Glutamatergic neuron (in vitro differentiated cells): ENCODE measurements at regions not wholly inside any gene's neighbourhood (a gene's known extent, or its start where the extent isn't known, plus 50 kb on each side); places are given as distances from the start of the nearest gene placed in this dataset.

Experiments used
- DNase-seq: peaks from one replicate; pipeline ENCODE4 v3.0.0; 2022
- H3K27ac Mint-ChIP-seq: one replicate; pipeline ENCODE4 v1.8.0; 2020; ENCODE audit warnings: mild to moderate bottlenecking, mixed read lengths, inconsistent platforms; ENCODE audit not compliant: unreplicated experiment
- H3K27me3 Mint-ChIP-seq: one replicate; pipeline ENCODE4 v1.8.0; 2020; ENCODE audit warnings: mild to moderate bottlenecking, moderate library complexity, mixed read lengths, inconsistent platforms; ENCODE audit not compliant: unreplicated experiment
- H3K36me3 Mint-ChIP-seq: one replicate; pipeline ENCODE4 v1.8.0; 2020; ENCODE audit warnings: mild to moderate bottlenecking, mixed read lengths, inconsistent platforms; ENCODE audit not compliant: unreplicated experiment
- H3K4me1 Mint-ChIP-seq: one replicate; pipeline ENCODE4 v1.8.0; 2020; ENCODE audit warnings: mild to moderate bottlenecking, low read depth, mixed read lengths, inconsistent platforms; ENCODE audit not compliant: unreplicated experiment
- H3K4me3 Mint-ChIP-seq: one replicate; pipeline ENCODE4 v1.8.0; 2020; ENCODE audit warnings: mild to moderate bottlenecking, mixed read lengths, inconsistent platforms; ENCODE audit not compliant: unreplicated experiment
- H3K9me3 Mint-ChIP-seq: one replicate; pipeline ENCODE4 v1.8.0; 2020; ENCODE audit warnings: mild to moderate bottlenecking, moderate library complexity, mixed read lengths, inconsistent platforms; ENCODE audit not compliant: unreplicated experiment
- CTCF ChIP-seq: fragments of 200-600 bp; sonication (generic); IDR thresholded peaks from one replicate; pipeline ENCODE4 v1.5.0; 2021; ENCODE audit not compliant: partially characterized antibody, unreplicated experiment

- H3K4me1 Mint-ChIP-seq = peaks cover 3% of the 10 kb centered on the region
- DNase-seq = no peak
- TF ChIP-seq CTCF = no peak
- H3K27ac Mint-ChIP-seq = no peak overlapping the region
- no peaks in the 10 kb centered on the region for H3K9me3 Mint-ChIP-seq
- no peaks in the 10 kb centered on the region for H3K27me3 Mint-ChIP-seq
- H3K4me3 Mint-ChIP-seq = no peak overlapping the region
- H3K36me3 Mint-ChIP-seq = no peaks in the 10 kb centered on the region
Measured at GRCh38 chr4:11218692-11219091, 210.0 kb downstream of the HS3ST1 start.

GRCh38 chr4:11216520-11216919 is 212.2 kb downstream of the HS3ST1 start:
- TF ChIP-seq CTCF = no peak
- H3K27me3 Mint-ChIP-seq = no peaks in the 10 kb centered on the region
- no peaks in the 10 kb centered on the region for H3K36me3 Mint-ChIP-seq
- no peaks in the 10 kb centered on the region for H3K9me3 Mint-ChIP-seq
- no peak overlapping the region for H3K27ac Mint-ChIP-seq
- H3K4me3 Mint-ChIP-seq = no peak overlapping the region
- H3K4me1 Mint-ChIP-seq = no peaks in the 10 kb centered on the region
- no peak for DNase-seq

- Mint-ChIP-seq H3K36me3 (no peaks in the 10 kb centered on the region), H3K4me1 (no peaks in the 10 kb centered on the region), H3K4me3 (no peak overlapping the region), H3K27me3 (no peaks in the 10 kb centered on the region), H3K27ac (no peak overlapping the region), H3K9me3 (no peaks in the 10 kb centered on the region)
- no peak for TF ChIP-seq CTCF
- DNase-seq = no peak
Measured at GRCh38 chr4:11214281-11214680, 214.4 kb downstream of the HS3ST1 start.

- TF ChIP-seq CTCF = no peak
- Mint-ChIP-seq H3K27me3 (no peaks in the 10 kb centered on the region), H3K27ac (no peak overlapping the region), H3K36me3 (peaks cover 10% of the 10 kb centered on the region), H3K4me1 (no peaks in the 10 kb centered on the region), H3K9me3 (no peaks in the 10 kb centered on the region), H3K4me3 (no peak overlapping the region)
- no peak for DNase-seq
Measured at GRCh38 chr4:11209826-11210225, 218.9 kb downstream of the HS3ST1 start.

GRCh38 chr4:11201256-11201655 is 227.4 kb downstream of the HS3ST1 start:
- Mint-ChIP-seq H3K36me3 (no peaks in the 10 kb centered on the region), H3K9me3 (no peaks in the 10 kb centered on the region), H3K27me3 (no peaks in the 10 kb centered on the region), H3K4me1 (no peaks in the 10 kb centered on the region), H3K27ac (no peak overlapping the region), H3K4me3 (no peak overlapping the region)
- DNase-seq = no peak
- TF ChIP-seq CTCF = no peak
